A673 (cell line): ENCODE measurements at regions not wholly inside any gene's neighbourhood (a gene's known extent, or its start where the extent isn't known, plus 50 kb on each side); places are given as distances from the start of the nearest gene placed in this dataset.

ENCODE experiments used
- BruUV-seq: library from RNA; stranded (reverse); fragments of 400-500 nt; replicated peaks from 2 replicates; lab custom pipeline; 2021; lab: Mats Ljungman, UMichigan
- CTCF ChIA-PET: fragments of 300-600 bp; sonication (Branson Sonifier 250); formaldehyde crosslinking; loops from one replicate; lab custom pipeline; 2022; ENCODE audit warnings: antibody characterized with exemption; lab: Charles Lee
- POLR2A ChIA-PET: fragments of 300-600 bp; sonication (Branson Sonifier 250); formaldehyde crosslinking; loops from one replicate; lab custom pipeline; 2022; ENCODE audit warnings: antibody characterized with exemption; ENCODE audit not compliant: low non-redundant PET; lab: Charles Lee
- DNase-seq: peaks from one replicate; pipeline ENCODE4 v3.0.0-alpha.2; 2015; ENCODE audit warnings: low spot score
- H3K27ac ChIP-seq: fragments of 200-600 bp; sonication (generic); 2 replicates; pipeline ENCODE4 v1.5.1; 2016; ENCODE audit warnings: mixed run types, low read depth, mild to moderate bottlenecking, mixed read lengths, antibody characterized with exemption, low read length; ENCODE audit not compliant: poor library complexity, severe bottlenecking
- H3K27me3 ChIP-seq: fragments of 200-600 bp; sonication (generic); replicated peaks from 2 replicates; pipeline ENCODE4 v1.6.1; 2017; ENCODE audit warnings: mixed run types, low read depth, mild to moderate bottlenecking, mixed read lengths, antibody characterized with exemption, low read length; ENCODE audit not compliant: insufficient read depth, poor library complexity
- H3K36me3 ChIP-seq: fragments of 200-600 bp; sonication (generic); 2 replicates; pipeline ENCODE4 v1.6.1; 2016; ENCODE audit warnings: mixed run types, mild to moderate bottlenecking, mixed read lengths, antibody characterized with exemption, low read length; ENCODE audit not compliant: insufficient read depth, poor library complexity, severe bottlenecking
- H3K4me1 ChIP-seq: fragments of 200-600 bp; sonication (generic); 2 replicates; pipeline ENCODE4 v1.6.1; 2017; ENCODE audit warnings: mixed run types, mild to moderate bottlenecking, mixed read lengths, antibody characterized with exemption, low read length; ENCODE audit not compliant: insufficient read depth, poor library complexity, severe bottlenecking
- H3K4me3 ChIP-seq: fragments of 200-600 bp; sonication (generic); 2 replicates; pipeline ENCODE4 v1.5.1; 2016; ENCODE audit warnings: low read depth, mixed run types, mild to moderate bottlenecking, mixed read lengths, low read length; ENCODE audit not compliant: poor library complexity, severe bottlenecking
- H3K9me3 ChIP-seq: fragments of 200-600 bp; sonication (generic); 2 replicates; pipeline ENCODE4 v1.6.1; 2016; ENCODE audit warnings: mixed run types, low read depth, mild to moderate bottlenecking, mixed read lengths, antibody characterized with exemption, low read length; ENCODE audit not compliant: poor library complexity, severe bottlenecking
- EZH2 ChIP-seq: fragments of 200-600 bp; sonication (generic); IDR thresholded peaks from 2 replicates; pipeline ENCODE4 v1.6.1; 2017; ENCODE audit warnings: borderline replicate concordance, low read depth, mild to moderate bottlenecking, mixed read lengths, antibody characterized with exemption, low read length; ENCODE audit not compliant: poor library complexity, severe bottlenecking
- intact Hi-C: fragments of 100-400 bp; cut with micrococcal nuclease; formaldehyde crosslinking; loops from one replicate; pipeline ENCODE4 v1.10.0; 2022; ENCODE audit not compliant: unreplicated experiment
- TF ChIP-seq, protein P1 (sequence below): fragments of 300-800, 200-600 bp; sonication (generic); conservative IDR thresholded peaks from 2 replicates; pipeline ENCODE4 v1.5.1; 2017; ENCODE audit warnings: low read depth, mild to moderate bottlenecking, antibody characterized with exemption, low read length, moderate library complexity, mixed read lengths

DNA sequence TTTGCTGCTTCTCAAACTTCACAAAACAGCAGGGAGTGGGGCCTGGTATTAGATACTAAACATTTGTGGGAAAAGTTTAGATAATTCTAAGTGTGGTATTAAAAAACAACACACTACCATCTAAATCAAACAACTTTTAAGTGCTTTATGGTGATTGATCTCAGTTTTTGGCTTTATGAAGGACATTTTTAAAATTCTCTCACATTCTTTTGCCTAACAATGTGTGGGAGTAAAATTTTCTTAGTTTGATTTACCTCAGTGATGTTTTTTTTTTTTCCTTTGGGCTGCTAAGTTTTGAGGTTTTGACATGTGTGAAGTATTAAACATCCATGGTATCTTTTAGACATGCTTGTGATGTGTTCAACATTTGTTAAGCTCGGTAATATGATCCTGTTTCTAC lies 116.2 kb downstream of the DISP1 start:
- Histone ChIP-seq H3K27me3 (no peaks in the 10 kb centered on the region), H3K4me3 (no peak overlapping the region), H3K9me3 (no peaks in the 10 kb centered on the region), H3K4me1 (peaks cover 3% of the 10 kb centered on the region), H3K36me3 (no peaks in the 10 kb centered on the region), H3K27ac (no peak overlapping the region)
- no peak for DNase-seq
- no peak for TF ChIP-seq EZH2
- TF ChIP-seq, protein P1, sequence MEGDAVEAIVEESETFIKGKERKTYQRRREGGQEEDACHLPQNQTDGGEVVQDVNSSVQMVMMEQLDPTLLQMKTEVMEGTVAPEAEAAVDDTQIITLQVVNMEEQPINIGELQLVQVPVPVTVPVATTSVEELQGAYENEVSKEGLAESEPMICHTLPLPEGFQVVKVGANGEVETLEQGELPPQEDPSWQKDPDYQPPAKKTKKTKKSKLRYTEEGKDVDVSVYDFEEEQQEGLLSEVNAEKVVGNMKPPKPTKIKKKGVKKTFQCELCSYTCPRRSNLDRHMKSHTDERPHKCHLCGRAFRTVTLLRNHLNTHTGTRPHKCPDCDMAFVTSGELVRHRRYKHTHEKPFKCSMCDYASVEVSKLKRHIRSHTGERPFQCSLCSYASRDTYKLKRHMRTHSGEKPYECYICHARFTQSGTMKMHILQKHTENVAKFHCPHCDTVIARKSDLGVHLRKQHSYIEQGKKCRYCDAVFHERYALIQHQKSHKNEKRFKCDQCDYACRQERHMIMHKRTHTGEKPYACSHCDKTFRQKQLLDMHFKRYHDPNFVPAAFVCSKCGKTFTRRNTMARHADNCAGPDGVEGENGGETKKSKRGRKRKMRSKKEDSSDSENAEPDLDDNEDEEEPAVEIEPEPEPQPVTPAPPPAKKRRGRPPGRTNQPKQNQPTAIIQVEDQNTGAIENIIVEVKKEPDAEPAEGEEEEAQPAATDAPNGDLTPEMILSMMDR = no peak
- intact Hi-C loops = no loop called here
- ChIA-PET CTCF (no interaction called here), POLR2A (no interaction called here)
- BruUV-seq = no TSS peak

DNA sequence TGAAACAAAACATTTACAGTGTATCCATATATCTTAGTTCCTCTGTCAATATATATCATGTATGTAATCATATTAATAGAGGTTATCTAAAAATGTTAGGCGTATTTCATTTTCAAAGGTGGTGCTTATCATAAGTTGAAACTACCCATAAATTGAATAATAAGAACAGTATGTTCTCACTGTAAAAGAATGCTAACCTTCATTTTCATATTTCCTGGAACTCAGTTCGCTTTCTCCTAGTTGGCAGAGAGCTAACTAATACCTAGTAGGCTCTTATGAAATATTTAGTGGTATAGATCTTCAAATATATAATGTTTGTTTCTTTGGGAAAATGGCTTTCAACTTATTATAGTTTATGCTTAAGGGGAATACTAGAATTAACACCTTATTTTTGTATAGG lies 118.4 kb downstream of the DISP1 start:
- no peak overlapping the region for H3K4me3 ChIP-seq
- POLR2A ChIA-PET = no interaction called here
- TF ChIP-seq, protein P1 = no peak
- intact Hi-C loops = no loop called here
- DNase-seq = no peak
- H3K4me1 ChIP-seq = peaks cover 3% of the 10 kb centered on the region
- no peaks in the 10 kb centered on the region for H3K9me3 ChIP-seq
- CTCF ChIA-PET = no interaction called here
- no TSS peak for BruUV-seq
- no peak overlapping the region for H3K27ac ChIP-seq
- H3K27me3 ChIP-seq = no peaks in the 10 kb centered on the region
- H3K36me3 ChIP-seq = no peaks in the 10 kb centered on the region

DNA sequence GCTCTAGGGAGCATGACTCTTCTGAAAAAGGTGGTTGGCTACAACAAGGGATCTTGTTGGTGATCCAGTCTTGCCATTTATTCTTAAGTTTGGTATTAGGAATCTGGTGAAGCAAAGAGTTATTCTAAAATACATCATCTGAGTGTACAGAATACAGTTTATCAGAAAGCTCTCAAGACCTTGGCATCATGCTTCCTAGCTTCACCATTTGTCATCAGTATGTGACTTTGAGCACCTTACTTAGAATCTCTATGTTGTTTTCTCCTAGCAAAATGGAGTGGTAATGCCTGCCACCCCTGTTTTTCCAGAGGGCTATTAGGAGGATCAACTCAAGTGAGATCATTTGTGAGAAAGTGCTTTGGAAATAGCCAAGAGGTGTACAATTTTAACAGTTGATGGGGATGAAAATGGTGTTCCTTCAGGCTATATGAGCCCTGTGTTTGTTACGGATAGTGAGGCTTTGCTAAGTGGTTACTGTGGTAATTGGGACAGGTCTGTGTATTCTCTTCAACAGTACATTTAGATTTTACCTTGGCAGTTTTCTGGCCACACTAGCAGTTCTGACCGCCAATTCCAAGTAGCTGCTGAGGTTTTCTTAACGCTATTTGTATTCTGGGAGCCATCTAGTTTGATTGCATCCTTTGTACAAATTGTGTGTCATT lies 120.5 kb downstream of the DISP1 start:
- TF ChIP-seq EZH2 = no peak
- TF ChIP-seq, protein P1 = no peak
- DNase-seq = no peak
- Histone ChIP-seq H3K4me1 (peaks cover 3% of the 10 kb centered on the region), H3K9me3 (no peaks in the 10 kb centered on the region), H3K36me3 (no peaks in the 10 kb centered on the region), H3K27ac (no peak overlapping the region), H3K27me3 (no peaks in the 10 kb centered on the region), H3K4me3 (no peak overlapping the region)
- ChIA-PET POLR2A (no interaction called here), CTCF (no interaction called here)
- BruUV-seq = no TSS peak
- intact Hi-C loops = no loop called here
